ENCODE measurements at regions not wholly inside any gene's neighbourhood (a gene's known extent, or its start where the extent isn't known, plus 50 kb on each side); places are given as distances from the start of the nearest gene placed in this dataset.

GRCh38 chr6:139486476-139486799 lies 112.0 kb upstream of the CITED2 start:
- in situ Hi-C loops (cut with MboI; ENCODE audit: low pct_unique_long_range_greater_than_20kb, low sequenced_read_pairs, unreplicated experiment) = no loop called here

GRCh38 chr6:139485742-139486475 lies 111.5 kb upstream of the CITED2 start:
- no peak for TF ChIP-seq CTCF (IDR thresholded peaks at IDR 0.05; ENCODE audit: extremely low read depth, insufficient read depth, missing control alignments)
- in situ Hi-C loops (cut with MboI; ENCODE audit: low pct_unique_long_range_greater_than_20kb, low sequenced_read_pairs, unreplicated experiment) = no loop called here

More at GRCh38 chr6:139486476-139486799, 112.0 kb upstream of the CITED2 start:
- DNase-seq (ENCODE audit: low spot score) = no peak
- TF ChIP-seq CTCF (IDR thresholded peaks at IDR 0.05; ENCODE audit: extremely low read depth, insufficient read depth, missing control alignments) = no peak

GRCh38 chr6:139485185-139485584 lies 110.7 kb upstream of the CITED2 start:
- no peak for TF ChIP-seq CTCF (IDR thresholded peaks at IDR 0.05; ENCODE audit: extremely low read depth, insufficient read depth, missing control alignments)
- DNase-seq (ENCODE audit: low spot score) = no peak
- in situ Hi-C loops (cut with MboI; ENCODE audit: low pct_unique_long_range_greater_than_20kb, low sequenced_read_pairs, unreplicated experiment) = no loop called here

More at GRCh38 chr6:139485742-139486475, 111.5 kb upstream of the CITED2 start:
- DNase-seq (ENCODE audit: low spot score) = no peak

- in situ Hi-C loops (cut with MboI; ENCODE audit: low pct_unique_long_range_greater_than_20kb, low sequenced_read_pairs, unreplicated experiment) = no loop called here
- DNase-seq (ENCODE audit: low spot score) = no peak
- no peak for TF ChIP-seq CTCF (IDR thresholded peaks at IDR 0.05; ENCODE audit: extremely low read depth, insufficient read depth, missing control alignments)
These were observed 108.6 kb upstream of the CITED2 start for GRCh38 chr6:139483079-139483478.

- in situ Hi-C loops (cut with MboI; ENCODE audit: low pct_unique_long_range_greater_than_20kb, low sequenced_read_pairs, unreplicated experiment) = no loop called here
- no peak for TF ChIP-seq CTCF (IDR thresholded peaks at IDR 0.05; ENCODE audit: extremely low read depth, insufficient read depth, missing control alignments)
- no peak for DNase-seq (ENCODE audit: low spot score)
These were observed 107.8 kb upstream of the CITED2 start for GRCh38 chr6:139482287-139482686.

GRCh38 chr6:139480356-139481165 lies 106.1 kb upstream of the CITED2 start:
- in situ Hi-C loops (cut with MboI; ENCODE audit: low pct_unique_long_range_greater_than_20kb, low sequenced_read_pairs, unreplicated experiment) = no loop called here
- DNase-seq (ENCODE audit: low spot score) = no peak
- no peak for TF ChIP-seq CTCF (IDR thresholded peaks at IDR 0.05; ENCODE audit: extremely low read depth, insufficient read depth, missing control alignments)
